ENCODE measurements at regions not wholly inside any gene's neighbourhood (a gene's known extent, or its start where the extent isn't known, plus 50 kb on each side); places are given as distances from the start of the nearest gene placed in this dataset.

DNA sequence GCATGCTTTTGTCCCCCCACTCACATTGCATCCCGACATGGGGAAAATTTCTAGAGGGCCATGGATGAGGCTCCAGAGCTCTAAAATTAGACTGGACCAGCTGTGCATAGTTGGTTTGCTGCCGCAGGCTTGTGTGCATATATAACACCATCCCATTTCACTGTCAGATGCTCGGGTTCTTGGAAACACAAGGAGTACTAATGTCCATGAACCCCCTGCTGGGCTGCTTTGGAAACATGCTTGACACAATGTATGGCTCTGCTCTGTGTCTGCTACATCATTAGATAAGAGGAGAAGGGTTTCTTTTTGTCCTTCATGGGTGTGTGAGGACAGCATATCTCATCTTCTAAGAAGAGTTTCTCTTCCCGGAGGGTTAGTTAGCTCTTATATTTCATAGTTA lies 292.1 kb upstream of the RORB start:
- H2AFZ ChIP-seq (ENCODE audit: low read depth, low read length), result no peak overlapping the region; the same call in 1 of the 2 replicates
- TF ChIP-seq, protein P1, sequence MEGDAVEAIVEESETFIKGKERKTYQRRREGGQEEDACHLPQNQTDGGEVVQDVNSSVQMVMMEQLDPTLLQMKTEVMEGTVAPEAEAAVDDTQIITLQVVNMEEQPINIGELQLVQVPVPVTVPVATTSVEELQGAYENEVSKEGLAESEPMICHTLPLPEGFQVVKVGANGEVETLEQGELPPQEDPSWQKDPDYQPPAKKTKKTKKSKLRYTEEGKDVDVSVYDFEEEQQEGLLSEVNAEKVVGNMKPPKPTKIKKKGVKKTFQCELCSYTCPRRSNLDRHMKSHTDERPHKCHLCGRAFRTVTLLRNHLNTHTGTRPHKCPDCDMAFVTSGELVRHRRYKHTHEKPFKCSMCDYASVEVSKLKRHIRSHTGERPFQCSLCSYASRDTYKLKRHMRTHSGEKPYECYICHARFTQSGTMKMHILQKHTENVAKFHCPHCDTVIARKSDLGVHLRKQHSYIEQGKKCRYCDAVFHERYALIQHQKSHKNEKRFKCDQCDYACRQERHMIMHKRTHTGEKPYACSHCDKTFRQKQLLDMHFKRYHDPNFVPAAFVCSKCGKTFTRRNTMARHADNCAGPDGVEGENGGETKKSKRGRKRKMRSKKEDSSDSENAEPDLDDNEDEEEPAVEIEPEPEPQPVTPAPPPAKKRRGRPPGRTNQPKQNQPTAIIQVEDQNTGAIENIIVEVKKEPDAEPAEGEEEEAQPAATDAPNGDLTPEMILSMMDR (IDR thresholded peaks at IDR 0.05; ENCODE audit: borderline replicate concordance, extremely low read depth, low read length, poor library complexity, severe bottlenecking), result no peak
- no peak for TF ChIP-seq EZH2 (IDR thresholded peaks at IDR 0.05; ENCODE audit: borderline replicate concordance, low read depth, low read length, severe bottlenecking)

DNA sequence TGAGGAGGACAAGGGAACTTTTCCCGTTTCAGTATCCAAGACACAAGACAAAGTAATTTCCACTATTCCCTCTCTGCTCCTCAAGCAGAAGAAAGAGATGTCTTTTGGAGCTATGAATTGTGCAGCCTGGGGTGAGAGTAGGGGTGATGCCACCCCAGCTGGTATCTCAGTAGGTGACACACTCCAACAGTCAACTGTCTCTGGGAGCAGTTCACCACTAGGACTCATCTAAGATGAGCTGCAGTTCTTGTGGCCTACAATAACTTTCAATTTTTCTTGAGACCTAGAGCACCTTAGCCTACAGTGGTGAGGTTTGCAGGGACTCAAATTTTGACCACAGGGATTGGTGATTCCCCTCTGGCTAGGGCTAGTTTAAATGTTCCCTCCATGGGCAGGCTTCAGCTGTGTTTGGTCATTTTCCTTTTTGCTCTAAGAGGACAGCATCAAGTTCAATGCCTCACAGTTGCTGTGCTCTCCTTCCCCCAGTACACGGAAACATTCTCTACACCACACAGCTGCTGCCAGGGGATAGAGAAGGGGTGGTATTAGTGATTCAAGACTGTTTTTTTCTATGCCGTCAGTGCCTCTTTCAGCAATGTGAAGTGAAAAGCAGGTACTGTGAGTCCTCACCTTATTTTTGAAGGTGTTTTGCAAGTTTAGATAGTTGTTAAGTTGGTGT lies 278.6 kb upstream of the RORB start:
- Histone ChIP-seq H3K9ac (ENCODE audit: low read depth, low read length) (peak overlapping the region; percentile 50), H3K9me3 (ENCODE audit: insufficient read depth, low read length, severe bottlenecking) (no peaks in the 10 kb centered on the region), H2AFZ (ENCODE audit: low read depth, low read length) (peak overlapping the region; percentile 69), H3K4me1 (ENCODE audit: insufficient read depth, low read length) (peaks cover 61% of the 10 kb centered on the region), H3K79me2 (ENCODE audit: insufficient read depth, low read length) (no peaks in the 10 kb centered on the region), H3K4me3 (ENCODE audit: low read depth in 1 of 2, low read length in 2 of 2) (peak overlapping the region in 1 of 2 experiments; percentile 8; a peak in 1 of 4 replicates), H4K20me1 (ENCODE audit: insufficient read depth, low read length) (no peaks in the 10 kb centered on the region), H3K27me3 (ENCODE audit: insufficient read depth, low read length, poor library complexity) (no peaks in the 10 kb centered on the region), H3K36me3 (ENCODE audit: insufficient read depth, low read length) (no peaks in the 10 kb centered on the region), H3K4me2 (ENCODE audit: insufficient read depth, low read length) (peak overlapping the region; percentile 42), H3K27ac (ENCODE audit: low read length) (peak overlapping the region; percentile 97)
- TF ChIP-seq, protein P1 (IDR thresholded peaks at IDR 0.05; ENCODE audit: borderline replicate concordance, extremely low read depth, low read length, poor library complexity, severe bottlenecking), result peak; percentile 65
- no peak for TF ChIP-seq EZH2 (IDR thresholded peaks at IDR 0.05; ENCODE audit: borderline replicate concordance, low read depth, low read length, severe bottlenecking)
- ATAC-seq (ENCODE audit: insufficient read depth, low read depth) (peak; percentile 87), DNase-seq (peak; percentile 60)

More for the DNA sequence above, 292.1 kb upstream of the RORB start:
- peaks cover 5% of the 10 kb centered on the region; the same call in 1 of the 2 replicates for H3K4me1 ChIP-seq (ENCODE audit: insufficient read depth, low read length)
- H3K27ac ChIP-seq (ENCODE audit: low read length), result no peak overlapping the region
- ATAC-seq (ENCODE audit: insufficient read depth, low read depth) (no peak), DNase-seq (no peak)
- no peak overlapping the region for H3K9ac ChIP-seq (ENCODE audit: low read depth, low read length)
- H4K20me1 ChIP-seq (ENCODE audit: insufficient read depth, low read length), result no peaks in the 10 kb centered on the region
- H3K79me2 ChIP-seq (ENCODE audit: insufficient read depth, low read length), result no peaks in the 10 kb centered on the region
- no peaks in the 10 kb centered on the region for H3K36me3 ChIP-seq (ENCODE audit: insufficient read depth, low read length)
- no peaks in the 10 kb centered on the region for H3K9me3 ChIP-seq (ENCODE audit: insufficient read depth, low read length, severe bottlenecking)
- no peaks in the 10 kb centered on the region for H3K27me3 ChIP-seq (ENCODE audit: insufficient read depth, low read length, poor library complexity)
- H3K4me3 ChIP-seq (ENCODE audit: low read depth in 1 of 2, low read length in 2 of 2), result no peak overlapping the region
- no peak overlapping the region for H3K4me2 ChIP-seq (ENCODE audit: insufficient read depth, low read length)

DNA sequence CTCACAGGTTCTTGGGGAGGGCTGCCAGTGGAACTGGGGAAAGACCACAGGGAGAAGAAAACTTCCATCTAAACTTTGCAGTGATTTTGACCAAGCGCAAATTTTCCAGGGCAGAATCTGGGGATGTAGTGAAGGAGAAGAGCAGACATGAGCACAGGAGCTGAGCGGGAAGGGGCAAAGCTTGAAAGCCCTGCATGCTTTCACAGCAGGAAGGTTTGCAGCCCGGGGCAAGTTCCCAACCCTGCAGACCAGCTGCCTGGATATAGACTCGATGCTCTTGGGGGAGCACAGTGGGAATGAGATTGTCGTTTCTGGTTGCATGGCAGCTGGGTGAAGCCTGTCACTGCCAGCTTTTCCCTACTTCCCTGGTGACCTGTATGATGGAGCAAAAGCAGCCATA lies 276.8 kb upstream of the RORB start:
- ATAC-seq (ENCODE audit: insufficient read depth, low read depth), result no peak
- Histone ChIP-seq H3K36me3 (ENCODE audit: insufficient read depth, low read length) (no peaks in the 10 kb centered on the region), H3K4me3 (ENCODE audit: low read depth in 1 of 2, low read length in 2 of 2) (no peak overlapping the region), H3K9me3 (ENCODE audit: insufficient read depth, low read length, severe bottlenecking) (no peaks in the 10 kb centered on the region), H2AFZ (ENCODE audit: low read depth, low read length) (peak overlapping the region; percentile 51; the same call in 1 of the 2 replicates), H3K27ac (ENCODE audit: low read length) (peak overlapping the region; percentile 97), H3K79me2 (ENCODE audit: insufficient read depth, low read length) (no peaks in the 10 kb centered on the region), H3K27me3 (ENCODE audit: insufficient read depth, low read length, poor library complexity) (no peaks in the 10 kb centered on the region), H3K4me2 (ENCODE audit: insufficient read depth, low read length) (no peak overlapping the region), H4K20me1 (ENCODE audit: insufficient read depth, low read length) (no peaks in the 10 kb centered on the region), H3K9ac (ENCODE audit: low read depth, low read length) (peak overlapping the region; percentile 45), H3K4me1 (ENCODE audit: insufficient read depth, low read length) (peaks cover 61% of the 10 kb centered on the region)
- no peak for DNase-seq
- no peak for TF ChIP-seq EZH2 (IDR thresholded peaks at IDR 0.05; ENCODE audit: borderline replicate concordance, low read depth, low read length, severe bottlenecking)
- TF ChIP-seq, protein P1 (IDR thresholded peaks at IDR 0.05; ENCODE audit: borderline replicate concordance, extremely low read depth, low read length, poor library complexity, severe bottlenecking), result no peak
